Stimulated activated CD8-positive, alpha-beta memory T cell treated with anti-CD3 and anti-CD28 coated beads, Interleukin-7, amount 100 ng/mL, for 4 hours (primary cell): ENCODE measurements at regions not wholly inside any gene's neighbourhood (a gene's known extent, or its start where the extent isn't known, plus 50 kb on each side); places are given as distances from the start of the nearest gene placed in this dataset.
"Not testable (repeated sequence)": the region's sequence is repeated elsewhere in the genome, so short reads cannot be mapped to it uniquely, and the experiment has no call there.

Experiments used
- DNase-seq, 2 donors: peaks; one replicate each; pipeline ENCODE4 v3.0.0-alpha.2; 2020; ENCODE audit warnings: low read depth in 2 of 2

DNA sequence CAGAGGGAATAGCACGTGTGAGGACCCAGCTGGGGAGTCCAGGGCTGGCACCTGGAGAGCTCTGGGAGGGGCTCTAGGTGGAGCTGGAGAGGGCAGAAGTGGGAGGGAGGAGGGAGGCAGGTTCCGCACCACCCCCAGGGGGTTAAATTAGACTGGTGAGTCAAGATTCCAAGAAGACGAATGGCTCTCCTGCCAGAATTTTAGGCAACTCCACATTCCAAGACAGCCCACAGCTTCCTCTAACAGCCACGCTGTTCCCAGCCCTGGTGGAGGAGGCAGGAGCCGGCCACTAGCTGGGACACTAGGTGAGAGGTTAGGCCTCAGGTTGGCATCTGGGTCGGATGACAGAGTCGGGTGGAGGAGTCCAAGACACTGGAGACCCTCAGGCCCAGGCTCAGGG, 60.2 kb downstream of the TFAP2C start:
- DNase-seq, result no peak

GRCh38 chr20:56689852-56690485, 60.9 kb downstream of the TFAP2C start:
- DNase-seq, result no peak

DNA sequence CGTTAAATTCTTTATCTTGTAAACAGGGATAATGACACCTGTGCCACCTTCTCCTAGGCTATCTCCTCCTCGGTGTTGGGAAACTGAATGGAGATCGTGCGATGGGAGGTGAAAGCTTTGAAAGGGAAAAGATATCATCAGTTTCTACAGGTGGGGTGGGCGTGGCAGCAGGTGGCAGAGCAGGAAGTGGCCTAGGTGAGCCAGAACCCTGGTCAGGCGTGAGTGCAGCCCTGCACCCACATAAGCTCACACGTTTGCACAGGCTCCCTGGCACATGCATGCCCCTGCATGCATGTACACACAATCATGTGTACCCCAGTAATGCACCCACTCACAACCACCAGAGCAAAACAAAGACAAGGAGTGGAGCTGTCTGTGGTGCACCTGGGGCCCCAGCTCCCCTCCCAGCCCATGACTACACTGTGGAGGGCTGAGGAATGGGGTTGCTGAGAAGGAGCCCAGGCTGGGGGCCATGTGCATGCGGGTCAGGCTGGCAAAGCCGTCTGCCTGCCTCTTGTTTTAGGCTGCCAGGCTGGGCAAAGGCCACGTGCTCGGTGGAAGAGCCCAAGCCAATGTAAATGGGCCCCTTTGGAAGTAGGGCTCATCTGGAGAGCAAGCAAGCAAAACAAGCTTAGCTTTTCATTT, 61.5 kb downstream of the TFAP2C start:
- no peak for DNase-seq

GRCh38 chr20:56691325-56691998, 62.4 kb downstream of the TFAP2C start:
- no peak for DNase-seq

DNA sequence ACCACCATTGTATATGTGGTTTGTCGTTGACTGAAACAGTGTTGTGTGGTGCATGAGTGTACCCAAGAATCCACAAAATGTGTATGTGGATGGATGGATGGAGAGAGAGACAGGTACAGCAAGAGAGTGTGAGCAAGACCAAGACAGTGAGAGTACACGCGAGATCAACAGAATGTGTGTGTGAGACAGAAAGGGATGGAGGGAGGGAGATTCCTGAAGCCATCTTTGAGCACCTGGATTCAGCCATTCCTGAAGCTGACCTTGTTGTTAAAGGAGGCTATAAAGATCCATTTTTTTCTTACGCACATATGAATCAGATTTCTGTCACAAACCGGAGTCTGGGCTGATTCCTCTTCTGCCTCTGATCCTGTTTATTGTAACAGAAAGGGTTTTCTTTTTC, 64.1 kb downstream of the TFAP2C start:
- no peak for DNase-seq

- DNase-seq, result no peak
Measured at GRCh38 chr20:56697476-56697875, 68.4 kb downstream of the TFAP2C start.

- DNase-seq, result no peak
Measured at GRCh38 chr20:56698297-56698696, 69.2 kb downstream of the TFAP2C start.

DNA sequence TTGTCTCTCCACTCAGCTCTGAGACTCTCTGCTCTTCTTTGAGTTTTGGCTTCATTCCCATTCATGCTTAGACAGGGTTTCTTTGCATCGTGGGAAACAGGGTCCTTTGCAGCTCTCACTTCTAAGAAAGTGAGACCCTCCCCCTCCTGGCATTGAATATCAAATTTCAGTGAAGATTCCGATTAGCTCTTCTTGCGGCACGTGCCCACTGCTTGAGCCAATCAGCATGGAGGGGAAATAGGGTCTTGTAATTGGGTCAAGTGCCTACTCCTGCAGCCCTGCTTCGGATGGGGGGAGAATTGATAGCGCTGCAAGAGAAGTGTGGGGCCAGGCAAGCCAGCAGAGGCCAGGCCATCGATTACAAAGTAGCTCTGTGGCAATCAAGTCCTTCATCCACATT, 69.6 kb downstream of the TFAP2C start:
- DNase-seq, result no peak

DNA sequence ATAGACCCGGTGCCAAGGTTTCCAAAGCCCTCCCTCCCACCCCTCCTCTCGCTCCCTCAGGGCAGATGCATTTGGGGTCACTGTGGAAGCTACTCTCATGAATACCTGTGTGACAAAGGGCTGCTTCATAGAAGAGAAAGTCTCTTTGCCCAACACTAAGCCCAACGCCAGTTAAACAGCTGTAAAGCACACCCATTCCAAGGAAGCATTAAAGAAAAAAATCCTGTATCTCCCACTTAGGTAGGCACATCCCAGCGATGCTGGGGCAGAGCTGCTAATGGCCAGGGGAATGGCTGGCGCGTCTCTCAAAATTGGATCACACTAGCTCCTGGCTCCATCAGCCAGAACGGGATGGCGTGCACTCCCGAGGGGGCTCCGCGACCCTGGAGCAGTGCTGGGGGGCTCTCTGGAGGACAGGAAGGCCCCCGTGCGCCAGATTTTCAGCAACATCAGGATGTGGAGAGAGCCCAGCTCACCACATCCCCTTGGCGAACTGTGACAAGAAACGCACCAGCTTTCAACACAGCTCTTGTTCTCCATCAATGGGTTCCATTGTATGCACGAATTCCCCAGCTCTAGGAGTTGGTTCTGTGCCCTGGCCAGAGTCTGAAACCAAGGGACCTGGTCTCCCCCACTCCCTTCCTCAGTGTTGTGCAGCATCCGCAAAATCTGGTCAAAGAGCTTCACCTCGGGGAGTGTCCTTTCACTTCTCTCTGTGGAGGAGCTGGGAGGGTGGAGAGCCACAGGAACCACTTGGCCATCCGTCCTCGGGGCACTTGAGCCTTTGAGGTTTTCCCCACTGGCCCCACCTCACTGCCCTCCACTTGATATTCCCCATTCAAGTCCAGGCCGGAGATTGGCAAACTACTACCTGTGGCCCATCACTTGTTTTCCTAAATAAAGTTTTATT, 74.1 kb downstream of the TFAP2C start:
- DNase-seq, result no peak

- no peak for DNase-seq
Measured at GRCh38 chr20:56706867-56707360, 77.8 kb downstream of the TFAP2C start.

DNA sequence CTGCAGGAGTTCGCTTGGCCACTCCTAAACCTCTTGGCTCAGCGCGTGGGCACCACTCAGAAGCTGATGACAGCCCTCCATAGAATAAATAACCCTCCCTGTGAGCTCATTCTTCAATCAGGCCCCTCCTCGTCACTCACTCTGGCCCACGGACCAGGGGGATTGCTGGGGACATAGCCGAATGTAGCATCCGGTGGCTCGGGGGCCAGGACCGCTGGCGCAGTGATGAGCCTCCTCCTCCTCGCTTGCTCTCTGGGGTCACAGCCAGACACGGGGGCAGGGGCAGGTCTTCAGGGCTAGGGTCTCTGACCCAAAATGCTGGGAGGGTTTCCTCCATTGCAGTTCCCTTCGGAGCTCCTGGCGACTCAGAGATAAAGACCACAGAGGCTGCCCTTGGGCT, 79.9 kb downstream of the TFAP2C start:
- no peak for DNase-seq

- DNase-seq, result no peak
Measured at GRCh38 chr20:56710125-56710524, 81.0 kb downstream of the TFAP2C start.

GRCh38 chr20:56710577-56710976, 81.5 kb downstream of the TFAP2C start:
- not testable (repeated sequence) for DNase-seq

DNA sequence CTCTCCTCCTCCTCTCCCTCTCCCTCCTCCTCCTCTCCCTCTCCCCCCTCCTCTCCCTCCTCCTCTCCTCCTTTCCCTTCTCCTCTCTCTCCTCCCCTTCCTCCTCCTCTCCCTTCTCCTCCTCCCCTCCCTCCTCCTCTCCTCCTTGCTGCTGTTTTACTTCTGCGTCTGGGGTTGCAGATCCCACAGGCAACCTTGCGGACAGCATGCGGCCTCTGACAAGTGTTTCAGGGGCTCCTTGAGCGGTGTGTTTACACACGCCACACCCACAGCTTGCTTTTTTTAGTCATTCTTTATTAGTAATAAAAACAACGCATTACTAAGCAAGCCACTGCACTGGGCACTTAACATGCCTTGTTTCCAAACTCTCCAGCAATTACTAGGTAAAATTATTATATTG, 81.9 kb downstream of the TFAP2C start:
- no peak for DNase-seq

DNA sequence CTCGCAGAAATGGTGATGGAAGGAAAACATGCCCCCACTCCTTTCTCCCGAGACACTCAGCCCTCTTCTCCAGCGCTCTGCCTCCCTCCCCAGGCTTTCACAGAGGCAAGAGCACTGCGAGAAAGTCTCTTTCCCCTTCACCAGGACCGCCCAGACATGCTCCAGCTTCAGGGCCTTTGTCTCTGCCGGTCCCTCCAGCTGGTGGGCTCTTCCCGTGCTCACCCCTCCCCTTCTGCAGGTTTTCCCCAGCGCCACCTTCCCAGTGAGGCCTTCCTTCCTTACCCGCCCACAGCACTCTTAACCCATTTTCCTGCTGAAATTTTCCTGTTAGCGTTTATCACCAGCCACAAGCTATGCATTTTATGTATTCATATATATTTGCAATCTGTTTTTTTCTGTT, 86.2 kb downstream of the TFAP2C start:
- DNase-seq, result no peak

DNA sequence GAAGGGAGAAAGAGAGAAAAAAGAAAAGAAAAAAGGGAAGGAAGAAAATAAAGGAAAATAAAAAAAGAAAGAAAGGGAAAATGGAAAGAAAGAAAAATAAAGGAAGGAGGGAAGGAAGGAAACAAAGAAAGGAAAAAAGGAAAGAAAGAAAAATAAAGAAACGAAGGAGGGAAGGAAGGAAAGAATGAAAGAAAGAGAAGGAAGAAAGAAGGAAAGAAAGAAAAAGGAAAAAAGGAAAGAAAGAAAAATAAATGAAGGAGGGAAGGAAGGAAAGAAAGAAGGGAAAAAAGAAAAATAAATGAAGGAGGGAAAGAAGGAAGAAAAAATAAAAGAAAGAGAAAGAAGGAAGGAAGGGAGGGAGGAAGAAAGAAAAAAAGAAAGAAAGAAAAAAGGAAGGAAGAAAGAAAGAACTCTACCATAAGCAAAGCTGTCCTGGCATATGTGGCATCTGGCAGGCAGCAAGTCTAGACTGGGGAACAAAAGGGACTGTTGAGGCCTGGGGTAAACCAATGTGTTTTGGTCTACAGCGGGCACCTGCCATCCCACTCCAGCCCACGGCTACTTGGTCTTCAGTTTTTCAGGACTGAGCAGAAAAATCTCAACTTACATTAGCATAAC, 86.9 kb downstream of the TFAP2C start:
- no peak for DNase-seq

DNA sequence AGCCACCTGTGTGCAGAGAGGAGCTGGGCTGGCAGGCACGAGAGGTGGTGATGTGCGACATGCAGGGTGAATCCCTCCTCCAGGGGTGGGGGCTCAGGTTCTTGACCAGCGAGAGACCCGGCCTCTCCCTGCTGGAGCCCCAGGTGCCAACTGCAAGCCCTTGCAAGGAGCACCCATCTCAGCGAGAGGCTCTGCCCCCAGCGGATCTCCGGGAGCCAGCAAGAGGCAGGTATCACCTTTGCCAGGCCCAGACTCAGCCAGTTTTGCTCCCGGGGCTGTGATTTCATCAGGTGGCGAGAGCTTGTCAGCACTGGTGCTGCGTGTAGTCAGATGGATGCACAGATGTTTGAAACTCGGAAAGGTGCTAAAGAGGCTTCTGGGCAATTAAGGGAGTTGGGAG, 87.7 kb downstream of the TFAP2C start:
- DNase-seq, result no peak

- DNase-seq, result no peak
Measured at GRCh38 chr20:56718816-56719215, 89.7 kb downstream of the TFAP2C start.

DNA sequence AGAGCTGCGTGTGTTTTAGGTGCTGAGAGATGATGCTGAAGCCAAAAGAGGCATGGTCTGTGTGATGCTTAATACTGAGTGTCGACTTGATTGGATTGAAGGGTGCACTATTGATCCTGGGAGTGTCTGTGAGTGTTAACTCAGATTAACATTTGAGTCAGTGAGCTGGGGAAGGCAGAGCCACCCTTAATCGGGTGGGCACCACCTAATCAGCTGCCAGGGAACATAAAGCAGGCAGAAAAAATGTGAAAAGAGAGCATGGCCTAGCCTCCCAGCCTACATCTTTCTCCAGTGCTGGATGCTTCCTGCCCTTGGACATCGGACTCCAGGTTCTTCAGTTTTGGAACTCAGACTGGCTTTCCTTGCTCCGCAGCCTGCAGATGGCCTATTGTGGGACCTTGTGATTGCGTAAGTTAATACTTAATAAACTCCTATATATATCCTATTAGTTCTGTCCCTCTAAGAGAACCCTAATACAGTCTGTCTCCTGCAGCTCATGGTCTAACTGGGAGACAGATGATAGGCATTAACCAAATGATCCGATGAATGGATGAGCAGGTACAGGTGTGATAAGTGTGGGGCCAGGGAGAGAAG, 91.6 kb downstream of the TFAP2C start:
- DNase-seq, result no peak

- no peak for DNase-seq
Measured at GRCh38 chr20:56722042-56722441, 92.9 kb downstream of the TFAP2C start.

DNA sequence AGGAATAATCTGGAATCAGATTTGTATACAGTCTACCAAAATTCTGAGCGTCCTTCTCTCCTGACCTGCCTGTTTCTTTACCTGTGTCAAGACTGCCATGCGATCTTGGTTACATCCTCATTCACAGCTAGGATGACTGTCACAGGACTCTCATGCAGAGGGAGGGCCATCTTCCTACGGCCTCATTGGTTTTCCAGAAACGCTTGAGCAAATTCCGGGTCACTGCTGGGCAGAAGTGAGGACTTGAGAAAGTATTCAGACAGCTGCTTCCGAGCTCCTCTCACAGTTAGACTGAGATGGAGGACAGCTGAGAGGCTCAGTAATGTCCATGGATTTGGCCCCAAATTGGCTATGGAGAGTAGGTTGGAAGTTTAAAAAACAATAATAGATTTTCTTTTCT, 94.2 kb downstream of the TFAP2C start:
- DNase-seq, result no peak
